ENCODE measurements at regions not wholly inside any gene's neighbourhood (a gene's known extent, or its start where the extent isn't known, plus 50 kb on each side); places are given as distances from the start of the nearest gene placed in this dataset.
A peak's percentile ranks its signal among the peaks of the same experiment; 100 is the strongest.

DNA sequence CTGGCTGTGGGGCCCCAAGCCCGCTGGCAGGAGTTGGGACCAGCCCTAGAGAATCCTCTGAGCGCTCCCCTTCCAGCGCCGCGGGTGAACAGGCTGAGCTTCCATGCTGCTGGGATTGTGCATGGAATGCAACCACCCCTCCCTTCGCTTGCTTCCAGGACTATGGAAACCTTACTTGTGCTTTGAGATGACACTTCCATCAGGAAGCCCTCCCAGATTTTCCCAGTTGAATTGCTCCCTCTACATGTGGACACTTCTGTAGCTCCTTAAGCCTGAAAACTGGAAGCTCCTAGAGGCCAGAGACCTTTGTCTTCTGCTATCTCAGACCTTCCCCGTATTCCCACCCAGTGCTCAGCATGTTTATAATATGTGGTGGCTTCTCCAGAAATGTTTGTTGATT lies 213.2 kb upstream of the RPL38 start:
- H3K9me3 ChIP-seq, result no peaks in the 10 kb centered on the region
- H3K36me3 ChIP-seq (ENCODE audit: low read depth), result no peaks in the 10 kb centered on the region
- no peak for ATAC-seq
- no peak overlapping the region for H3K4me3 ChIP-seq
- intact Hi-C loops (cut with DNase I, micrococcal nuclease), result no loop called here
- H3K4me1 ChIP-seq (ENCODE audit: low read depth), result no peaks in the 10 kb centered on the region
- no peak for TF ChIP-seq CTCF (IDR thresholded peaks at IDR 0.05)
- no peak for DNase-seq

DNA sequence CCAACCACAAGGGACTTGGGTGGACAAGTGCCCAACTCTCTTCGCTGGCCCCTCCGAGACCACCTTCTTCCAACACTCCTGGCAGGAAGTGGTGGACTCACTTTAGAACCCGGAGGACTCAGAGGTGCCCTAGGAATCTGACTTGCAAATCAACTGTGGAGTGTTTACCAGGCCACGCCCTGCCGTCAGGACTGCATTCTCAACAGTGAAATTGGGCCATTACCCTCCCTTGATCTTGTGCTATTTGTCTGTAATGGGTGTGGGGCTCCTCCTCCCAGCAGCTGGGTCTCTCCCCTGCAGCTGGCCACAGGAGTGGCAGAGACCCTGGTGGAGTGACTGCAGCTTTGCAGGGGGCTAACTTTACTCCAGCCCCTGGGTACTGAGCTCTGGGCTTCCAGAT lies 212.2 kb upstream of the RPL38 start:
- intact Hi-C loops (cut with DNase I, micrococcal nuclease), result no loop called here

DNA sequence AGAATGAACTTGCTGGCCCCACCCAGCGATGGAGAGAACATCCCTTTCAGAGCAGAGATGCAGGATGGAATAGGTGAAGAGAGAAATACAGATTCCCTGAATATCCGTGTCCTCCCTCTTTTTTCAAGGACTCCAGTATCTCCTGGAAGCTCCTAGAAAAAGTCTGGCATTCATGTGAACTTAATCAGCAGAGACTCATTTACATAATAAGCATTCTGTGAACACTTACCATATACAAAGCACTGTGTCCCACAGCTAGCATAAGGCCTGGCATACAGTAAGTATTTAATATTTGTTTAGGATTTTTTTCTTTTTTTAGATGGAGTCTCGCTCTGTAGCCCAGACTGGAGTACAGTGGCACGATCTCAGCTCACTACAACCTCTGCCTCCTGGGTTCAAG lies 208.5 kb upstream of the RPL38 start:
- no peak for TF ChIP-seq CTCF (IDR thresholded peaks at IDR 0.05)
- Histone ChIP-seq H3K9me3 (no peaks in the 10 kb centered on the region), H3K4me1 (ENCODE audit: low read depth) (no peaks in the 10 kb centered on the region), H3K4me3 (no peak overlapping the region), H3K36me3 (ENCODE audit: low read depth) (no peaks in the 10 kb centered on the region)
- intact Hi-C loops (cut with DNase I, micrococcal nuclease), result no loop called here
- ATAC-seq, result no peak
- DNase-seq, result no peak

More for the DNA sequence above, 212.2 kb upstream of the RPL38 start:
- DNase-seq (peak in 1 of 3 donors; percentile 12), ATAC-seq (no peak)
- Histone ChIP-seq H3K9me3 (no peaks in the 10 kb centered on the region), H3K4me3 (no peak overlapping the region), H3K36me3 (ENCODE audit: low read depth) (no peaks in the 10 kb centered on the region), H3K4me1 (ENCODE audit: low read depth) (no peaks in the 10 kb centered on the region)
- TF ChIP-seq CTCF (IDR thresholded peaks at IDR 0.05), result no peak

- no peaks in the 10 kb centered on the region for H3K36me3 ChIP-seq (ENCODE audit: low read depth)
- TF ChIP-seq CTCF (IDR thresholded peaks at IDR 0.05), result no peak
- no peaks in the 10 kb centered on the region for H3K9me3 ChIP-seq
- no peak overlapping the region for H3K4me3 ChIP-seq
- ATAC-seq (no peak), DNase-seq (no peak)
- H3K4me1 ChIP-seq (ENCODE audit: low read depth), result no peaks in the 10 kb centered on the region
- intact Hi-C loops (cut with DNase I, micrococcal nuclease), result no loop called here
Observed at GRCh38 chr17:73997059-73997458, 206.4 kb upstream of the RPL38 start.

DNA sequence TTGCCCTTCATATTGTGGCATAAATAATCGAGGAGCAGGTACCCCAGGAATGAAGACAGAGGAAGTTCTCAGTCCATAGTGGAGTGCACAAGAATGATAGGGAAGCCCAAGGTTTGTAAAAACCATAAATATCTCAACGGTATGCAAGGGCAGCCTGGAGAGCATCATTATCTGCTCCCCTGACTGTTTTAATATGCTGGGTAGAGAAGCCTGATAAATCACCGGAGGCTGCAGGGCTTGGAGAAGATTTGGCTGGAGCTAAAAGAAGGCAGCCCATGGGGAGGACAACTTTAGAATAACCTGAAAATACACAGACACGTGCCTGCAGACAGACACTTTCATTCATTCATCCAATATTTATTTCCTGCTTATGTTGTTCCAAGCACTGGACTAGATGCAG lies 205.2 kb upstream of the RPL38 start:
- ATAC-seq (no peak), DNase-seq (no peak)
- TF ChIP-seq CTCF (IDR thresholded peaks at IDR 0.05), result no peak
- Histone ChIP-seq H3K4me3 (no peak overlapping the region), H3K9me3 (no peaks in the 10 kb centered on the region), H3K36me3 (ENCODE audit: low read depth) (no peaks in the 10 kb centered on the region), H3K4me1 (ENCODE audit: low read depth) (no peaks in the 10 kb centered on the region)
- intact Hi-C loops (cut with DNase I, micrococcal nuclease), result no loop called here
